ENCODE measurements at regions not wholly inside any gene's neighbourhood (a gene's known extent, or its start where the extent isn't known, plus 50 kb on each side); places are given as distances from the start of the nearest gene placed in this dataset.

DNA sequence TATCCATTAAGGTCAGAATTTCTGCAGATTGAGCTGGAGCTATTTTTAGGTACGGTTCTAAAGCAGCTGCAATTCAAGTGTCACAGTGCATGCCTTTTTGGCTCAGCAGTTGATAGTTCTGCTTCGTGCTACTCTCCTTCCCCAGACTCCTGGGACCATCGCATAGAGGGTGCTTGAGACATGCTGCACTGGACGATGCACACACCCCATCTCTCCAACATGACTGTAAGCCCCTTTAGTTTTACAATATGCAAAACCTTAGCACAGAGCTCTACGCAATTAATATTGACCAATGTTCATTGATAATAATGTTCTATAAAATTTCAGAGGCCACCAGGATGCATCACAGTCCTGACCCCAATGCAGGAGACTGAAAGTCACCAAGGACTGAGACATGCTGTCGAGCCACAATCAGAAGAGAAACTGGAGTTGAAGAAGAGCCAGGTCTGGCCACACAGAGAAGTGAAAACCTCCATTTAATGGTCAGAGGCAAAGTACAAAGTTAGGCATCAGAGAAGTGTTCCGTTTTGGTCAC, 120.9 kb upstream of the ZC3H12C start:
- no peak for DNase-seq (ENCODE audit: low spot score)

- DNase-seq (ENCODE audit: low spot score): peak; percentile 13
Observed at GRCh38 chr11:109972939-109973338, 120.3 kb upstream of the ZC3H12C start.

- DNase-seq (ENCODE audit: low spot score): no peak
Observed at GRCh38 chr11:109973486-109973885, 119.7 kb upstream of the ZC3H12C start.

- DNase-seq (ENCODE audit: low spot score): no peak
Observed at GRCh38 chr11:109974523-109974922, 118.7 kb upstream of the ZC3H12C start.

DNA sequence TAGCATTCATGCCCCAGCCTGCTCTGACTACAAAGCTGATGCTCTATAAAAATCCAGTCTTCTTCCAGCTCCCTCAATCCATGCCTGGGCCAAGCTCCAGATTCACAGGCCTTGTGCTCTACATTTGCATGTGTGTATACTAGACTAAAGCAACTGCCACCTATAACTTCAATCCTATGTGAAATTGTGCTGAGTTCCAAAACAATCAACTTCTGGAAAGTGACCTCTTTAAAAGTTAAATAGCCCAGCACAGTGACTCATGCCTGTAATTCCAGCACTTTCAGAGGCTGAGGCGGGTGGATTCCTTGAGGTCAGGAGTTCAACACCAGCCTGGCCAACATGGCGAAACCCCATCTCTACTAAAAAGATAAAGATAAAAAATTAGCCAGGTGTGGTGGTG, 114.3 kb upstream of the ZC3H12C start:
- no peak for DNase-seq (ENCODE audit: low spot score)

DNA sequence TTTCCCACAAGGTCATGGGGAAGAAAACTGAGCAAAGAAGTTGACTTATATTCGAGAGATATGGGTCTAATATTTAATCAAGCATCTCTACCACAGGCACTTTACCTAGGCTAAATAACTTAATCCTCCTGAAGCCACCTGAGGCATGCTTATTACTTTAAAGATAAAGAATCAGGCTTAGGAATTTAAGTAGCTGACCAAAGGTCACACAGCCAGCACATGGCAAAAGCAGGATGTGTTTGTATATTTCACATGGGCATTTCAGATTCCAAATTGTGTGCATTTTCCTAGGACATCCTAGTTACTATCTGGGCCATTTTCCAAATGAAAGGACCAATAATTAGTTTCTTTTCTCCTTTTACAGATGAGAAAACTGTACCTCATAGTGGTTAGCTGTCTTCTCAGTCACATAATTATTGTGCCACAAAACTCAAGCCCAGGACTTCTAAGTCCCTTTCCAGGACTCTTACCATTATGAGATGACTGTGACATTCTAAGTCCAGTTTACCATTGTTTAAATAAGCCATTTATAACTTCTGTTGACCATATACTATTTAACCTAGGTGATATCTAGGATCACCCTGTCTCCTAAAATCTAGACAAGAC, 112.1 kb upstream of the ZC3H12C start:
- DNase-seq (ENCODE audit: low spot score): no peak

DNA sequence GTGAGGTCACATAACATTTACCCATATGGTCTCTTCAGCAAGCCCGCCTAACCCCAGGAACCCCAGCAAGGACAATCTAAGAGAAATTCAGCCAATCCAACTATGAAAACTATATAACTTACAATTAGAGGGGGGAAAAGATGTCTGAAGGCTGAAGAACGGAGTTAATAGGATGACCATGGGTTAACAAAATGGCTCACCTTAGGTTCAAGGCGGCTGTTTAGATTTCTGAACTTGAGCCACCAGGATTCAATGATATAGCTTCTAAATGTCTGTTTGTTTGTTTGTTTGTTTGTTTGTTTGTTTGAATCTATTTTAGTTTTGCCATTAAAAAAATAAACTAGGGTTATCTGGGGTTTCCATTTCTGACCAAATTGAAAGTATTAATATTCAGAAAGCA, 109.8 kb upstream of the ZC3H12C start:
- DNase-seq (ENCODE audit: low spot score): no peak

GRCh38 chr11:109984634-109985289, 108.4 kb upstream of the ZC3H12C start:
- no peak for DNase-seq (ENCODE audit: low spot score)

DNA sequence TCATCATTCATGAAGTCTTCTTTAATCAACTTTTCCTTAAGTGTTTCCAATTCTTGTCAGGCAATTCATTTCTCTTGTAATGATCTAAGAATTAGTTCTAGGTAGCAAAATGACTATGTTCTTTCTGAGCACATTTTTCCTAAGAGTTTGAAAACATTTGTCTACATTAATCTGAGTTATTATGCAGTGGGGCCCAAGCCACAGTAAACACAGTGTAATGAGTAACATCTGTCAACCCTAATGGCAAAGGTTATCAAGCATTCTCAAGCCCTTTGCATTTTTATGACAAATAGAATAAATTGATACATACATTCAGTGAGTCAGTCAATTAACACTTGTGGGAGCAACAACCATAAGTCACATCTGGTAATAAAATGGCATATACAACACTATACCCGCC, 106.7 kb upstream of the ZC3H12C start:
- no peak for DNase-seq (ENCODE audit: low spot score)

GRCh38 chr11:109991835-109992234, 101.4 kb upstream of the ZC3H12C start:
- DNase-seq (ENCODE audit: low spot score): no peak

DNA sequence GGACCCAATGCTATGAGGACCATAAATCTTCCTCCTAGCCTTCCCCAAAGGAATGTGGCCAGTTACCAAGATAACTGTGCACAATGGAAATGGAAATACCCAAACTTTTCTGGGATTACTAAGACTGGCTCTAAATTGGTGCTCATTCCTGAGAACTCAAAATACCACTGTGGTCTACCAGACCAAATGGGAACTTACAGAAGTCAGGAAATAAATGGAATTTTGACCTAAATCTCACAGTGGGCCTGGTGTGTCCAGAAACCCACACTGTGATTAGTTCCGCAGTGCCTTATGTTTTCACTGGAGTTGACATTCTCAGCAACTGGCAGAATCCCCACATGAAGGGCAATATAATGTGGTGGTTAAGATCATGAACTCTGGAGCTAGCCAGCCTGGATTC, 99.4 kb upstream of the ZC3H12C start:
- DNase-seq (ENCODE audit: low spot score): peak; percentile 58

DNA sequence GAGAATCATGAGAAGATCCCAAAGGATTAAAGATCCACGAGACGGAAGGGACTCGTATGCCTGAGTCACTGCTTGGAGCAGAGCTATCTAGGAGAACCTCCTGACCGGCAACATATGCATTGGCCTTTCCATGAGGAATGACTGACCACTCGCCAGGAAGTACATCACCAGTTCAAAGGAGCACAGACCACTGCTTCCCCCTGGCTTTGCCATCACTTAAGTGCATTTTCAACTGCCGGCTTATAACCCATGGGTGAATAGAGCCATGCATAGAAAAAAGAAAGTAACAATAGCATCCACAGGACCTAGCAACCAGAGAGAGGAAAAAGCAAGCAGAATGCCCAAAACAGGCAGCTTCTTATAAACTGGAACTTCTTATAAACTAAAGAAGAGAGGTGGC, 98.3 kb upstream of the ZC3H12C start:
- no peak for DNase-seq (ENCODE audit: low spot score)

- no peak for DNase-seq (ENCODE audit: low spot score)
Observed at GRCh38 chr11:109996060-109996459, 97.1 kb upstream of the ZC3H12C start.

GRCh38 chr11:109998921-109999320, 94.3 kb upstream of the ZC3H12C start:
- no peak for DNase-seq (ENCODE audit: low spot score)

GRCh38 chr11:110000031-110000502, 93.1 kb upstream of the ZC3H12C start:
- peak; percentile 86 for DNase-seq (ENCODE audit: low spot score)

- DNase-seq (ENCODE audit: low spot score): peak; percentile 23
Observed at GRCh38 chr11:110000850-110001249, 92.3 kb upstream of the ZC3H12C start.

- DNase-seq (ENCODE audit: low spot score): no peak
Observed at GRCh38 chr11:110003426-110003825, 89.8 kb upstream of the ZC3H12C start.

GRCh38 chr11:110011595-110011994, 81.6 kb upstream of the ZC3H12C start:
- DNase-seq (ENCODE audit: low spot score): no peak

DNA sequence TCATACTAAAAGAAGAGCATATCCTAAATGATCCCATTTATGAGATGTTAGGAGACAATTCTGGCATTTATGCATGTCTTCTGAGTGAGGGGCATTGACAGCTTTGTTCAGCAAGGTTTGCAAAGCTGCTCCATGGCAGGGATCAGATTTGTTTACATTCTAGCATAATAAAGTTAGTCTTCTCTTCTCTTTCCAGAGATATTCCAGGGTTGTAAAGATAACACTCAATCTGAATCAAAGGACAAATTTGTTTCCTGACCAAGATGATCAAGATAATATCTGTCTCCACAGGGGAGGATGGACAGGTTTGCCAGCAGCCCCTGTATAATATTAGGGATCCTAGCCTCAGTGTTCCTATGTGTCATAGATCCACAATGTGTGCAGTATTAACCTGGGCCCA, 77.5 kb upstream of the ZC3H12C start:
- DNase-seq (ENCODE audit: low spot score): no peak

- DNase-seq (ENCODE audit: low spot score): no peak
Observed at GRCh38 chr11:110019675-110020074, 73.5 kb upstream of the ZC3H12C start.

GRCh38 chr11:110022548-110022947, 70.6 kb upstream of the ZC3H12C start:
- peak; percentile 15 for DNase-seq (ENCODE audit: low spot score)

DNA sequence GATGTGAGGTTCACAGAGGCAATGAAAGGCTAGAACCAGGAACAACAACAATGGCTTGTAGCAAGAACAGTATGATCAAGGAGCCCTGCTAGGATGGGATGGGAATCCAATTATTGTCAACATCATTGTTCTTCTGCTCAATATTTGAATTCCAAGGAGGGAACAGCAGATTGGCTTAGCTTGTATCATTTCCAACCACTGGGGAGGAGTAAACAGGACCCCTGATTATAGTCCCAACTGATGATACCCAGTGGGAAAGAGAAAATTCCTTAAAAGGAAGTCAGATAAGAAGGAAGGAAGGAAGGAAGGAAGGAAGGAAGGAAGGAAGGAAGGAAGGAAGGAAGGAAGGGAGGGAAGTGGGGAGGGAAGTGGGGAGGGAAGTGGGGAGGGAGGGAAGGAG, 69.5 kb upstream of the ZC3H12C start:
- no peak for DNase-seq (ENCODE audit: low spot score)

DNA sequence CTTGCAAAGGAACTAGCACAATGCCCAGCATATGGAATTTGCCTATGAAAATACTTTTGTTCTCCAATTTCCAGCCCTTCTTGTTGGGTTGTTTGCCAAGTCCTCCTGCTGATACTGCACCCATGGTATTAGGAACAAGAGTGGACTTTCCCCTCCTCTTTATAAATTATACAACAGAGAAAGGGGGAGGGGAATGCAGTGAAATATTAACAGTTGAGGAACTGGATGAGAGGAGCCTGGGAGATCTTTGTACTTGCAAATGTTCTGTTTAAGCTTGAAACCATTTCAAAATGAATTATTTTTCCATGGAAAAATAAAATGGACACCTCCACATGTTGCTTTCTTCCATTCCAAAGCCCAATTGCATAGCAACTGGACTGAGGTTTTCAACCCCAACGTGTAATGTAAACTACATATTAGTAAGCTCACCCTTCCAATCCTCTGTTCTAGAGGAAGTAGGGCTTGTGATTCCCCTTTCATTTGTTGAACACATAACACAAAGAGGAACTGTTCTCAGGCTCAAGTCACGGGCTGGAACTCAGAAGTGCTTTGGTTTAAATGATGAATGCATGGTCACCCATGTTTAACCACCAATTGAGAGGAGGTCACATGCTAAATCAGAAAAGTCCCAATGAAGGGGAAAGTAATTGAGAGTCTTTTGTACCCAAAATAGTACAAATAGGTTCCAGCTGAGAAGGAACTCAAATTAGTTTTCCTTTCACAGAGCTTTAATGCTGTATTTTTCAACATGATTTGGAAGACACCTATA, 66.2 kb upstream of the ZC3H12C start:
- no peak for DNase-seq (ENCODE audit: low spot score)

Measured in AG20443 (cell line).